K562 (cell line): ENCODE measurements at regions not wholly inside any gene's neighbourhood (a gene's known extent, or its start where the extent isn't known, plus 50 kb on each side); places are given as distances from the start of the nearest gene placed in this dataset.

Source experiments
- ATAC-seq: fragments of 200-7000 bp; cut with Tn5 transposase; 3 replicates; pipeline ENCODE4 v1.9.1; 2020; ENCODE audit warnings: moderate library complexity
- BruUV-seq: library from RNA; stranded (reverse); fragments of 400-500 nt; replicated peaks from 2 replicates; lab custom pipeline; 2021; lab: Mats Ljungman, UMichigan
- CTCF ChIA-PET: fragments of 300-600 bp; formaldehyde crosslinking; extraction: SDS; loops from one replicate; lab custom pipeline; 2021; ENCODE audit warnings: low intra/inter-chr PET ratio; lab: Yijun Ruan, JAX
- POLR2A ChIA-PET: fragments of 300-600, 350-650 bp; sonication (Branson Sonifier 250); formaldehyde crosslinking; extraction: SDS; loops from one replicate; lab custom pipeline; 2021; ENCODE audit warnings: antibody characterized with exemption, inconsistent platforms; lab: Yijun Ruan, JAX
- DNase-seq, 4 experiments: peaks; one replicate each; pipeline versions ENCODE4 v3.0.0 to v3.0.0-alpha.2; 2011 to 2018; ENCODE audit warnings: low spot score in 3 of 4, mixed read lengths in 3 of 4; ENCODE audit errors: extremely low read depth in 1 of 4
- FAIRE-seq: peaks from 2 replicates; lab custom pipeline; 2011; peaks lifted over from hg19 to GRCh38; lab: Jason Lieb, UNC
- H2AFZ ChIP-seq: 2 replicates; pipeline ENCODE4 v1.6.0; 2011; ENCODE audit warnings: low read depth, low read length, control low read depth, inconsistent platforms
- H3K27ac ChIP-seq: fragments of 200-600 bp; 3 replicates; pipeline ENCODE4 v1.8.0; 2011; ENCODE audit warnings: low read depth, mild to moderate bottlenecking, control low read depth, inconsistent platforms, low read length, moderate library complexity, mixed read lengths; ENCODE audit errors: extremely low read depth
- H3K27me3 ChIP-seq, 2 experiments: fragments of 300-600 bp in 1 of 2; 2 replicates in 1 of 2; 3 replicates in 1 of 2; pipeline versions ENCODE4 v1.6.0 to v1.8.0; 2011; ENCODE audit warnings: inconsistent platforms in 2 of 2, low read length in 2 of 2, mild to moderate bottlenecking in 1 of 2, mixed read lengths in 1 of 2, moderate library complexity in 1 of 2; ENCODE audit not compliant: control insufficient read depth in 2 of 2, insufficient read depth in 2 of 2
- H3K36me3 ChIP-seq: fragments of 300-600 bp; 3 replicates; pipeline ENCODE4 v1.8.0; 2011; ENCODE audit warnings: mild to moderate bottlenecking, low read length, inconsistent platforms; ENCODE audit not compliant: control insufficient read depth, insufficient read depth
- H3K4me1 ChIP-seq, 2 experiments: fragments of 200-600 bp in 1 of 2; replicated peaks in 1 of 2; 2 replicates in 1 of 2; 3 replicates in 1 of 2; pipeline versions ENCODE4 v1.5.1 to v1.8.0; 2011; ENCODE audit warnings: inconsistent platforms in 2 of 2, low read length in 2 of 2, mild to moderate bottlenecking in 1 of 2, mixed read lengths in 1 of 2, moderate library complexity in 1 of 2; ENCODE audit not compliant: control insufficient read depth in 2 of 2, insufficient read depth in 2 of 2
- H3K4me2 ChIP-seq: 2 replicates; pipeline ENCODE4 v1.6.1; 2011; ENCODE audit warnings: low read length, control low read depth, inconsistent platforms, mixed read lengths; ENCODE audit not compliant: insufficient read depth
- H3K4me3 ChIP-seq: fragments of 200-600 bp; sonication (generic), shearing (Covaris generic); 2 replicates; pipeline ENCODE4 v1.5.1; 2016; ENCODE audit warnings: control low read depth, inconsistent platforms
- H3K79me2 ChIP-seq: fragments of 200-600 bp; 3 replicates; pipeline ENCODE4 v1.8.0; 2011; ENCODE audit warnings: low read length, inconsistent platforms; ENCODE audit not compliant: control insufficient read depth, insufficient read depth
- H3K9ac ChIP-seq, 2 experiments: 2 replicates each; pipeline versions ENCODE4 v1.6.0 to v1.6.1; 2011; ENCODE audit warnings: low read depth in 2 of 2, low read length in 2 of 2, control low read depth in 1 of 2, inconsistent platforms in 1 of 2, mild to moderate bottlenecking in 1 of 2, mixed read lengths in 1 of 2; ENCODE audit not compliant: insufficient read depth in 1 of 2
- H3K9me1 ChIP-seq: one replicate; pipeline ENCODE4 v1.6.0; 2011; ENCODE audit warnings: inconsistent platforms, mild to moderate bottlenecking, low read length, moderate library complexity; ENCODE audit not compliant: control insufficient read depth, insufficient read depth
- H3K9me3 ChIP-seq: replicated peaks from 2 replicates; pipeline ENCODE4 v1.5.1; 2011; ENCODE audit warnings: low read depth, low read length, inconsistent platforms; ENCODE audit not compliant: control insufficient read depth, insufficient read depth
- H4K20me1 ChIP-seq: replicated peaks from 2 replicates; pipeline ENCODE4 v1.6.1; 2011; ENCODE audit warnings: low read length, inconsistent platforms, mixed read lengths; ENCODE audit not compliant: control insufficient read depth, insufficient read depth
- ARNT ChIP-seq, 2 experiments: fragments of 450-650 bp; IDR thresholded peaks; 2 replicates each; pipeline ENCODE4 v1.6.1; 2016; ENCODE audit warnings: mild to moderate bottlenecking in 1 of 2
- C11orf30 ChIP-seq: fragments of 450-650 bp; IDR thresholded peaks from 2 replicates; pipeline ENCODE4 v1.6.1; 2016; ENCODE audit warnings: low read depth, mild to moderate bottlenecking
- CBX5 ChIP-seq: IDR thresholded peaks from 2 replicates; pipeline ENCODE4 v1.6.1; 2014; ENCODE audit warnings: low read depth, borderline replicate concordance
- CEBPG ChIP-seq, 3 experiments: fragments of 200-800 bp in 1 of 3; sonication (Bioruptor generic) in 1 of 3; sonication (generic) in 1 of 3; formaldehyde crosslinking in 1 of 3; IDR thresholded peaks in 2 of 3; conservative IDR thresholded peaks in 1 of 3; 2 replicates each; pipeline versions ENCODE4 v1.6.1 to v1.8.0; 2016 to 2022; ENCODE audit warnings: missing compliant biosample characterization in 2 of 3, missing genetic modification characterization in 2 of 3, mild to moderate bottlenecking in 1 of 3, missing genetic modification reagents in 1 of 3
- FOXJ2 ChIP-seq: fragments of 200-800 bp; sonication (Bioruptor generic); IDR thresholded peaks from 2 replicates; pipeline ENCODE4 v1.6.1; 2016; ENCODE audit warnings: missing genetic modification characterization, missing compliant biosample characterization
- HNRNPH1 ChIP-seq: fragments of 200-400 bp; formaldehyde crosslinking; optimal IDR thresholded peaks from 2 replicates; pipeline ENCODE3; 2017; ENCODE audit warnings: low read depth, mild to moderate bottlenecking, low read length, moderate library complexity
- MCM2 ChIP-seq: fragments of 450-650 bp; IDR thresholded peaks from 2 replicates; pipeline ENCODE4 v1.6.1; 2017; ENCODE audit warnings: low read depth, mild to moderate bottlenecking
- PML ChIP-seq: IDR thresholded peaks from 2 replicates; pipeline ENCODE4 v1.6.1; 2012; ENCODE audit warnings: low read length, inconsistent platforms
- POLR3A ChIP-seq: IDR thresholded peaks from 2 replicates; pipeline ENCODE4 v1.6.1; 2011; ENCODE audit warnings: borderline replicate concordance, mild to moderate bottlenecking, moderate library complexity; ENCODE audit not compliant: insufficient read length, insufficient read depth; ENCODE audit errors: extremely low read depth
- SLC30A9 ChIP-seq: fragments of 250-450 bp; sonication (Bioruptor Pico); IDR thresholded peaks from 2 replicates; pipeline ENCODE4 v1.8.0; 2022; ENCODE audit warnings: mild to moderate bottlenecking, moderate library complexity
- ZBTB26 ChIP-seq: fragments of 450-650 bp; formaldehyde crosslinking; IDR thresholded peaks from 2 replicates; pipeline ENCODE4 v1.4.0; 2022; ENCODE audit warnings: missing genetic modification characterization
- ZC3H8 ChIP-seq: fragments of 450-650 bp; IDR thresholded peaks from 2 replicates; pipeline ENCODE4 v1.6.1; 2017
- ZNF175 ChIP-seq: fragments of 200-800 bp; sonication (Bioruptor generic); IDR thresholded peaks from 2 replicates; pipeline ENCODE4 v1.6.1; 2016; ENCODE audit warnings: low read depth, mild to moderate bottlenecking, missing genetic modification characterization, missing compliant biosample characterization
- ZNF57 ChIP-seq: fragments of 450-650 bp; formaldehyde crosslinking; IDR thresholded peaks from 2 replicates; pipeline ENCODE4 v1.4.0; 2020; ENCODE audit warnings: mild to moderate bottlenecking, moderate library complexity
- WGBS: fragments of 100-300 bp; shearing (Covaris generic); methylation state at CpG from one replicate; pipeline ENCODE4 v1.1.6; 2016; ENCODE audit warnings: low coverage, mixed read lengths; ENCODE audit not compliant: insufficient coverage; ENCODE audit errors: missing lambda C conversion rate; 5-methylcytosine and 5-hydroxymethylcytosine counted together
- in situ Hi-C: fragments of 300-500 bp; cut with MboI; formaldehyde crosslinking; loops from 4 replicates; pipeline ENCODE4 v1.15.0; 2018; ENCODE audit warnings: inconsistent platforms, mixed read lengths
- intact Hi-C: fragments of 100-400 bp; cut with micrococcal nuclease; formaldehyde crosslinking; loops from 2 replicates; pipeline ENCODE4 v1.14.2; 2022
- TF ChIP-seq, protein P1 (sequence below): IDR thresholded peaks from 3 replicates; pipeline ENCODE4 v1.6.1; 2011; ENCODE audit warnings: borderline replicate concordance, mild to moderate bottlenecking; ENCODE audit not compliant: insufficient read length, insufficient read depth
- TF ChIP-seq, protein P2 (sequence below): conservative IDR thresholded peaks from 2 replicates; pipeline ENCODE4 v1.6.1; 2011; ENCODE audit warnings: low read depth, mild to moderate bottlenecking, low read length; ENCODE audit not compliant: control insufficient read depth
- TF ChIP-seq, protein P3 (sequence below): fragments of 450-650 bp; IDR thresholded peaks from 2 replicates; pipeline ENCODE4 v1.7.0; 2016; ENCODE audit warnings: borderline replicate concordance

GRCh38 chr16:51987519-51987918, 559.4 kb downstream of the TOX3 start:
- 0% methylated on average over 1 of the region's 1 CpG for WGBS
- Histone ChIP-seq H3K9me1 (no peaks in the 10 kb centered on the region), H3K9ac (no peak overlapping the region), H3K4me1 (no peaks in the 10 kb centered on the region)
- no peak for FAIRE-seq
- no peak for TF ChIP-seq C11orf30
- TF ChIP-seq FOXJ2 (tag): no peak
- no peak for TF ChIP-seq ZNF57
- no peak for TF ChIP-seq ZC3H8
- TF ChIP-seq PML: no peak
- TF ChIP-seq, protein P1, sequence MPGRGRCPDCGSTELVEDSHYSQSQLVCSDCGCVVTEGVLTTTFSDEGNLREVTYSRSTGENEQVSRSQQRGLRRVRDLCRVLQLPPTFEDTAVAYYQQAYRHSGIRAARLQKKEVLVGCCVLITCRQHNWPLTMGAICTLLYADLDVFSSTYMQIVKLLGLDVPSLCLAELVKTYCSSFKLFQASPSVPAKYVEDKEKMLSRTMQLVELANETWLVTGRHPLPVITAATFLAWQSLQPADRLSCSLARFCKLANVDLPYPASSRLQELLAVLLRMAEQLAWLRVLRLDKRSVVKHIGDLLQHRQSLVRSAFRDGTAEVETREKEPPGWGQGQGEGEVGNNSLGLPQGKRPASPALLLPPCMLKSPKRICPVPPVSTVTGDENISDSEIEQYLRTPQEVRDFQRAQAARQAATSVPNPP: no peak
- TF ChIP-seq MCM2: no peak
- no peak for TF ChIP-seq CEBPG (CRISPR knock-in tag; IDR thresholded peaks at IDR 0.05)
- no peak for TF ChIP-seq CEBPG (tag; conservative IDR thresholded peaks at IDR 0.05 in 1 of 2, IDR thresholded peaks at IDR 0.05 in 1 of 2)
- TF ChIP-seq, protein P2, sequence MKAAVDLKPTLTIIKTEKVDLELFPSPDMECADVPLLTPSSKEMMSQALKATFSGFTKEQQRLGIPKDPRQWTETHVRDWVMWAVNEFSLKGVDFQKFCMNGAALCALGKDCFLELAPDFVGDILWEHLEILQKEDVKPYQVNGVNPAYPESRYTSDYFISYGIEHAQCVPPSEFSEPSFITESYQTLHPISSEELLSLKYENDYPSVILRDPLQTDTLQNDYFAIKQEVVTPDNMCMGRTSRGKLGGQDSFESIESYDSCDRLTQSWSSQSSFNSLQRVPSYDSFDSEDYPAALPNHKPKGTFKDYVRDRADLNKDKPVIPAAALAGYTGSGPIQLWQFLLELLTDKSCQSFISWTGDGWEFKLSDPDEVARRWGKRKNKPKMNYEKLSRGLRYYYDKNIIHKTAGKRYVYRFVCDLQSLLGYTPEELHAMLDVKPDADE: no peak
- TF ChIP-seq ARNT (IDR thresholded peaks at IDR 0.05): no peak
- TF ChIP-seq ZBTB26 (CRISPR knock-in tag): no peak
- no peak for TF ChIP-seq POLR3A
- no peak for TF ChIP-seq SLC30A9 (CRISPR knock-in tag)
- TF ChIP-seq, protein P3, sequence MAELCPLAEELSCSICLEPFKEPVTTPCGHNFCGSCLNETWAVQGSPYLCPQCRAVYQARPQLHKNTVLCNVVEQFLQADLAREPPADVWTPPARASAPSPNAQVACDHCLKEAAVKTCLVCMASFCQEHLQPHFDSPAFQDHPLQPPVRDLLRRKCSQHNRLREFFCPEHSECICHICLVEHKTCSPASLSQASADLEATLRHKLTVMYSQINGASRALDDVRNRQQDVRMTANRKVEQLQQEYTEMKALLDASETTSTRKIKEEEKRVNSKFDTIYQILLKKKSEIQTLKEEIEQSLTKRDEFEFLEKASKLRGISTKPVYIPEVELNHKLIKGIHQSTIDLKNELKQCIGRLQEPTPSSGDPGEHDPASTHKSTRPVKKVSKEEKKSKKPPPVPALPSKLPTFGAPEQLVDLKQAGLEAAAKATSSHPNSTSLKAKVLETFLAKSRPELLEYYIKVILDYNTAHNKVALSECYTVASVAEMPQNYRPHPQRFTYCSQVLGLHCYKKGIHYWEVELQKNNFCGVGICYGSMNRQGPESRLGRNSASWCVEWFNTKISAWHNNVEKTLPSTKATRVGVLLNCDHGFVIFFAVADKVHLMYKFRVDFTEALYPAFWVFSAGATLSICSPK: no peak
- no peak for TF ChIP-seq HNRNPH1
- no peak for TF ChIP-seq CBX5
- TF ChIP-seq ZNF175: no peak
- TF ChIP-seq, all 486 proteins: peak for 0
- Histone ChIP-seq H2AFZ (no peak overlapping the region), H3K36me3 (no peaks in the 10 kb centered on the region), H4K20me1 (no peaks in the 10 kb centered on the region), H3K4me3 (no peak overlapping the region), H3K79me2 (no peaks in the 10 kb centered on the region), H3K9me3 (no peaks in the 10 kb centered on the region), H3K4me2 (no peak overlapping the region), H3K27me3 (no peaks in the 10 kb centered on the region), H3K27ac (no peak overlapping the region)
- CTCF ChIA-PET: no interaction called here
- POLR2A ChIA-PET: no interaction called here
- no peak for ATAC-seq
- no peak for DNase-seq
- intact Hi-C loops (no loop called here), in situ Hi-C loops (no loop called here)
- BruUV-seq: no TSS peak
